Sigmoid colon (tissue), 6 donors: ENCODE measurements at regions not wholly inside any gene's neighbourhood (a gene's known extent, or its start where the extent isn't known, plus 50 kb on each side); places are given as distances from the start of the nearest gene placed in this dataset.

ENCODE experiments used
- DNase-seq: peaks from one replicate; pipeline ENCODE4 v3.0.0-alpha.2; 2019
- H3K27ac ChIP-seq, 4 donors: fragments of 200-600 bp; sonication (generic); one replicate each; pipeline ENCODE4 v1.5.1; 2016 to 2019; ENCODE audit warnings: mild to moderate bottlenecking in 1 of 4
- H3K27me3 ChIP-seq, 3 donors: fragments of 200-600 bp; sonication (generic); one replicate each; pipeline ENCODE4 v1.5.1; 2019; ENCODE audit warnings: mild to moderate bottlenecking in 1 of 3
- H3K36me3 ChIP-seq, 4 donors: fragments of 200-600 bp; sonication (generic); one replicate each; pipeline ENCODE4 v1.5.1; 2016 to 2019
- H3K4me1 ChIP-seq, 4 donors: fragments of 200-600 bp; sonication (generic); one replicate each; pipeline ENCODE4 v1.5.1; 2017 to 2019
- H3K4me3 ChIP-seq, 4 donors: fragments of 200-600 bp; sonication (generic); one replicate each; pipeline ENCODE4 v1.5.1; 2017 to 2019; ENCODE audit warnings: mild to moderate bottlenecking in 2 of 4, moderate library complexity in 1 of 4
- H3K9me3 ChIP-seq, 4 donors: fragments of 200-600 bp in 3 of 4; sonication (generic) in 3 of 4; one replicate each; pipeline versions ENCODE4 v1.5.1 to v1.6.1; 2013 to 2019
- EP300 ChIP-seq, 4 donors: sonication (generic); formaldehyde crosslinking; IDR thresholded peaks; one replicate each; pipeline ENCODE4 v1.6.1; 2017; ENCODE audit warnings: antibody characterized with exemption in 4 of 4
- POLR2A ChIP-seq, 2 donors: fragments of 450-650 bp; IDR thresholded peaks; one replicate each; pipeline ENCODE4 v1.6.1; 2016; ENCODE audit warnings: antibody characterized with exemption in 2 of 2, mild to moderate bottlenecking in 2 of 2, moderate library complexity in 2 of 2
- POLR2AphosphoS5 ChIP-seq, 4 donors: sonication (generic); formaldehyde crosslinking; IDR thresholded peaks; one replicate each; pipeline ENCODE4 v1.6.1; 2017; ENCODE audit warnings: antibody characterized with exemption in 4 of 4
- WGBS, 2 donors: extraction: QIAGEN DNeasy Blood & Tissue Kit; methylation state at CpG; one replicate each; pipeline ENCODE4 v1.1.7; 2013; 5-methylcytosine and 5-hydroxymethylcytosine counted together
- intact Hi-C: fragments of 100-400 bp; cut with DNase I; formaldehyde crosslinking; loops from one replicate; pipeline ENCODE4 v1.15.1; 2023
- TF ChIP-seq, protein P1 (sequence below), 4 experiments: fragments of 450-650 bp in 3 of 4; fragments of 200-600 bp in 1 of 4; IDR thresholded peaks; one replicate each; pipeline ENCODE4 v1.5.1; 2016 to 2019; ENCODE audit warnings: antibody characterized with exemption in 4 of 4, mild to moderate bottlenecking in 3 of 4, moderate library complexity in 2 of 4
- donor health status: healthy with polysubstance abuse.
- donor health status: healthy.

DNA sequence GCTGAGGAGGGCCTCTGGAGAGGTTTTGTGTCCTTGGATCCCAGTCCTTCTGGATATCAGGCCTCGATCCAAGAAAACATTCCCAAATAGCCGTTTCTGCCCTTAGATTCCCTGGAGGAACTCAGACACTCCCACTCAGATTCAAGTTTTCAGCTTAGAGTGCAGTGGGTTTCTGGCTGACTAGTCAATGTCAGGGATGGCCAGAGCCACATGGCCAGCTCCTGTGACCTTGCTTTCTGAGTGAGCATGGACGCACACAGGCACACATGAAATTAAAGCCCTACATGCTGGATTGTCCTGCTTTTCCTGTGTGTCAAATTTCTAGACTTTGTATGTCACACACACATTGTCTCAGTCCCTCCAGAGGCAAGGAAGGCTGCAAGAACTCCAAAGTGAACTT is 86.2 kb downstream of the TNFAIP2 start:
- H3K4me1 ChIP-seq = peaks cover 0 to 14% (median 13%) of the 10 kb centered on the region in 4 donors
- H3K36me3 ChIP-seq = no peaks in the 10 kb centered on the region
- DNase-seq = no peak
- 51 to 69% methylated on average over 3 of the region's 3 CpGs for WGBS, 2 donors
- intact Hi-C loops = no loop called here
- no peak overlapping the region for H3K4me3 ChIP-seq
- TF ChIP-seq POLR2A (IDR thresholded peaks at IDR 0.05) = no peak
- TF ChIP-seq POLR2AphosphoS5 (IDR thresholded peaks at IDR 0.05) = no peak
- TF ChIP-seq, protein P1, sequence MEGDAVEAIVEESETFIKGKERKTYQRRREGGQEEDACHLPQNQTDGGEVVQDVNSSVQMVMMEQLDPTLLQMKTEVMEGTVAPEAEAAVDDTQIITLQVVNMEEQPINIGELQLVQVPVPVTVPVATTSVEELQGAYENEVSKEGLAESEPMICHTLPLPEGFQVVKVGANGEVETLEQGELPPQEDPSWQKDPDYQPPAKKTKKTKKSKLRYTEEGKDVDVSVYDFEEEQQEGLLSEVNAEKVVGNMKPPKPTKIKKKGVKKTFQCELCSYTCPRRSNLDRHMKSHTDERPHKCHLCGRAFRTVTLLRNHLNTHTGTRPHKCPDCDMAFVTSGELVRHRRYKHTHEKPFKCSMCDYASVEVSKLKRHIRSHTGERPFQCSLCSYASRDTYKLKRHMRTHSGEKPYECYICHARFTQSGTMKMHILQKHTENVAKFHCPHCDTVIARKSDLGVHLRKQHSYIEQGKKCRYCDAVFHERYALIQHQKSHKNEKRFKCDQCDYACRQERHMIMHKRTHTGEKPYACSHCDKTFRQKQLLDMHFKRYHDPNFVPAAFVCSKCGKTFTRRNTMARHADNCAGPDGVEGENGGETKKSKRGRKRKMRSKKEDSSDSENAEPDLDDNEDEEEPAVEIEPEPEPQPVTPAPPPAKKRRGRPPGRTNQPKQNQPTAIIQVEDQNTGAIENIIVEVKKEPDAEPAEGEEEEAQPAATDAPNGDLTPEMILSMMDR (IDR thresholded peaks at IDR 0.05) = no peak
- TF ChIP-seq EP300 (IDR thresholded peaks at IDR 0.05) = no peak
- H3K27me3 ChIP-seq = peaks cover 0 to 21% (median 0%) of the 10 kb centered on the region in 3 donors
- H3K27ac ChIP-seq = peak overlapping the region; percentile 25 to 84 (median 78)
- H3K9me3 ChIP-seq = peaks cover 0 to 6% (median 3%) of the 10 kb centered on the region in 4 donors

DNA sequence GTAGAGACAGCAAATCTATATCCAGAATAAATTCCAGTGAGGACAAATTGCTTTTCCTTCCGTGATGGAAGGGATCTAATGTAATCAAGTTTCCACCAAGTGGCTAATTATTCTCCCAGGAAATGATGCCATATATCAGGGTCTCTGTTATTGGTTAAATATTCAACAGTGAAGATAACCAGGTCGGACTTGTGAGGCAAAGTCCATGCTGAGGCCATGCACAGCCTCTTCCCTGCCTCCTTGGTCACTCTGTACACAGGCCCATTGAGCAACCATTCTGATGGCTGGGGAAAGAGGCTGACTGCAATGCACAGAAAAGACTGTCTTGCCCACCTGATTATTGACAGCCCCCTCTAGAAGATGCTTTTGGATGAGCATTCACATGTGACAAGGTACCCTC is 90.1 kb downstream of the TNFAIP2 start:
- TF ChIP-seq, protein P1 (IDR thresholded peaks at IDR 0.05) = no peak
- TF ChIP-seq POLR2A (IDR thresholded peaks at IDR 0.05) (no peak), POLR2AphosphoS5 (IDR thresholded peaks at IDR 0.05) (no peak), EP300 (IDR thresholded peaks at IDR 0.05) (no peak)
- no peak overlapping the region for H3K4me3 ChIP-seq
- H3K27me3 ChIP-seq = no peaks in the 10 kb centered on the region
- intact Hi-C loops = no loop called here
- no peak overlapping the region for H3K27ac ChIP-seq
- H3K36me3 ChIP-seq = no peaks in the 10 kb centered on the region
- DNase-seq = no peak
- H3K4me1 ChIP-seq = no peaks in the 10 kb centered on the region
- WGBS, 2 donors = 41 to 69% methylated on average over 2 of the region's 2 CpGs
- H3K9me3 ChIP-seq = peaks cover 0 to 1% (median 0%) of the 10 kb centered on the region in 4 donors

DNA sequence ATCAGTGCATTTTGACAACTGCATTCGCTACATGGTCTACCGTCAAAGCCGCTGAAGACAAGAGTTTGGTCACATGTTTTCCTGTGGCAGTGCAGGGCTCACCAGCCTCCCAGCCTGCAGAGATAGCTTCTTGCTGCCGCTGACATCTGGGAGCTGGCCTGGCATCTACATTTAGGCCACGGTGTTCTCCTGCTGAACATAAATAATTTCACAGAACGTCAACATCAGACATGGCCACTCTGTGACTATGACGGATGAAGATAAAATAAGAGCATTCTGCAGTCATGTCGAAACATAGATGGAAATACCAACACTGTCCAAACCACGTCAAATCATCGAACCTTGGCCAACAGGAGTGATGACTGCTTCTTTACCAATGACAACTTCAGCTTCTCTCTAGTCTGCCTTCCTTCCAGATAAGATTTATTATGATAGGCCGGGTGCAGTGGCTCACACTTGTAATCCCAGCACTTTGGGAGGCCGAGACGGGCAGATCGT is 91.2 kb downstream of the TNFAIP2 start:
- intact Hi-C loops = no loop called here

DNA sequence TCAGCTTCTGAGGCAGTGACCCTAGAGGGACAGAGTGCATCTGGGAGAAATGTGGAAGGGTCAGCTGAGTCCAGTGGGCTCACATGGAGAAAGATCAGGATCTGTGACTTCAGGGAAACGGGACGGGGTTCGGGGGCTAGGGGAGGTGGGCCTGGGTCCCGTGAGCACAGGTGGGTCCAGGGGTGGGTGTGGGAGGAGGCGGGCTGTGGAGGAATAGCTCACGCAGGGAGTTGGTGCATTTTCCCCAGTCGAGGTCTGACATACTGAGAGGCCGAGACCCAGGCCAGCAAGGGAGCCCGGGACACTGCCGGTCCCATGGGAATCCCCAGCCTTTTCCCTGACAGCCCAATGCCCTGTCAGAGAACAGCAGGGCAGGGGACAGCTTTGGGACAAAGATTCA is 93.1 kb downstream of the TNFAIP2 start:
- intact Hi-C loops = no loop called here
- H3K9me3 ChIP-seq = peaks cover 0 to 1% (median 0%) of the 10 kb centered on the region in 4 donors
- H3K4me3 ChIP-seq = no peak overlapping the region
- DNase-seq = no peak
- H3K27ac ChIP-seq = no peak overlapping the region
- H3K4me1 ChIP-seq = peaks cover 0 to 11% (median 10%) of the 10 kb centered on the region in 4 donors
- TF ChIP-seq POLR2AphosphoS5 (IDR thresholded peaks at IDR 0.05) (no peak), EP300 (IDR thresholded peaks at IDR 0.05) (no peak), POLR2A (IDR thresholded peaks at IDR 0.05) (no peak)
- TF ChIP-seq, protein P1 (IDR thresholded peaks at IDR 0.05) = no peak
- no peaks in the 10 kb centered on the region for H3K36me3 ChIP-seq
- WGBS, 2 donors = 95% methylated on average over 10 of the region's 10 CpGs
- H3K27me3 ChIP-seq = peaks cover 8 to 18% (median 15%) of the 10 kb centered on the region in 3 donors

More for the DNA sequence above, 91.2 kb downstream of the TNFAIP2 start:
- Histone ChIP-seq H3K4me3 (no peak overlapping the region), H3K9me3 (peaks cover 0 to 1% (median 0%) of the 10 kb centered on the region in 4 donors), H3K27ac (no peak overlapping the region), H3K4me1 (no peaks in the 10 kb centered on the region), H3K27me3 (no peaks in the 10 kb centered on the region), H3K36me3 (no peaks in the 10 kb centered on the region)
- TF ChIP-seq POLR2AphosphoS5 (IDR thresholded peaks at IDR 0.05) = no peak
- TF ChIP-seq EP300 (IDR thresholded peaks at IDR 0.05) = no peak
- TF ChIP-seq POLR2A (IDR thresholded peaks at IDR 0.05) = no peak
- TF ChIP-seq, protein P1 (IDR thresholded peaks at IDR 0.05) = no peak
- no peak for DNase-seq
- WGBS, 2 donors = 87 to 91% methylated on average over 14 of the region's 14 CpGs

DNA sequence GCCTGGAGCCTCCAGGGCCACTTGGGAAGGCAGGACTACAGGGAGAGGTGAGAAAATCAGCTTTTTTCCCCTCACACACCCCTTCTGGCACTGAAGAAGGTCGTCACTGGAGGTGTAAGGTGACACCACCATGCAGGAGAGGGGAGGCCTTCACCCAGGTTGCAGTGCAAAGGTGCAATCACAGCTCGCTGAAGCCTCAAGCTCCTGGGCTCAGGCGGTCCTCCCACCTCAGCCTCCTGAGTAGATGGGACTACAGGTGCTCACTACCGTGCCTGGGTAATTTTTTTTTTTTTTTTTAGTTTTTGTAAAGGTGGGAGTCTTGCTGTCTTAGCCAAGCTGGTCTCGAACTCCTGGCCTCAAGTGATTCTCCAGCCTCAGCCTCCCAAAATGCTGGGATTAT is 93.6 kb downstream of the TNFAIP2 start:
- WGBS, 2 donors = 84 to 85% methylated on average over 5 of the region's 5 CpGs
- Histone ChIP-seq H3K4me3 (no peak overlapping the region), H3K9me3 (peaks cover 0 to 1% (median 0%) of the 10 kb centered on the region in 4 donors), H3K4me1 (peaks cover 0 to 11% (median 10%) of the 10 kb centered on the region in 4 donors), H3K27ac (no peak overlapping the region), H3K36me3 (no peaks in the 10 kb centered on the region), H3K27me3 (peaks cover 13 to 22% (median 19%) of the 10 kb centered on the region in 3 donors)
- intact Hi-C loops = no loop called here
- TF ChIP-seq, protein P1 (IDR thresholded peaks at IDR 0.05) = no peak
- TF ChIP-seq EP300 (IDR thresholded peaks at IDR 0.05) = no peak
- no peak for TF ChIP-seq POLR2AphosphoS5 (IDR thresholded peaks at IDR 0.05)
- TF ChIP-seq POLR2A (IDR thresholded peaks at IDR 0.05) = no peak
- no peak for DNase-seq
